HCT116 (cell line): ENCODE measurements at regions not wholly inside any gene's neighbourhood (a gene's known extent, or its start where the extent isn't known, plus 50 kb on each side); places are given as distances from the start of the nearest gene placed in this dataset.

Experiments used
- ATAC-seq: fragments of 200-7000 bp; cut with Tn5 transposase; 2 replicates; pipeline ENCODE4 v1.9.1; 2020; ENCODE audit warnings: mild to moderate bottlenecking, moderate library complexity
- BruUV-seq: library from RNA; stranded (reverse); fragments of 400-500 nt; replicated peaks from 2 replicates; lab custom pipeline; 2021; lab: Mats Ljungman, UMichigan
- CTCF ChIA-PET: fragments of 300-600 bp; sonication (Branson Sonifier 250); formaldehyde crosslinking; loops from one replicate; lab custom pipeline; 2021; ENCODE audit warnings: antibody characterized with exemption; lab: Charles Lee
- POLR2A ChIA-PET: fragments of 300-600, 350-600 bp; sonication (Branson Sonifier 250); formaldehyde crosslinking; loops from one replicate; lab custom pipeline; 2021; ENCODE audit warnings: antibody characterized with exemption; lab: Charles Lee
- RAD21 ChIA-PET, 2 experiments: fragments of 300-600 bp; sonication (Branson Sonifier 250); formaldehyde crosslinking; loops; one replicate each; lab custom pipeline; 2023; ENCODE audit warnings: low total read pairs in 2 of 2; ENCODE audit not compliant: uncharacterized antibody in 2 of 2, unreplicated experiment in 2 of 2, low non-redundant PET in 1 of 2; lab: Charles Lee
- DNase-seq: peaks from one replicate; pipeline ENCODE4 v3.0.0-alpha.2; 2010; ENCODE audit warnings: low read depth, low spot score
- H2AFZ ChIP-seq: fragments of 200-600 bp; shearing (Covaris generic), sonication (generic); 2 replicates; pipeline ENCODE4 v1.6.1; 2017; ENCODE audit warnings: low read depth, mixed run types, mixed read lengths, antibody characterized with exemption, low read length; ENCODE audit not compliant: poor library complexity, severe bottlenecking
- H3K27ac ChIP-seq: 2 replicates; pipeline ENCODE4 v1.5.1; 2012; ENCODE audit warnings: low read depth, low read length
- H3K27me3 ChIP-seq: fragments of 200-600 bp; sonication (generic); 2 replicates; pipeline ENCODE4 v1.6.1; 2016; ENCODE audit warnings: mixed run types, low read length, mixed read lengths; ENCODE audit not compliant: insufficient read depth
- H3K36me3 ChIP-seq, 2 experiments: fragments of 200-500 bp in 1 of 2; fragments of 200-600 bp in 1 of 2; sonication (Bioruptor generic) in 1 of 2; sonication (generic) in 1 of 2; 2 replicates each; pipeline versions ENCODE4 v1.5.1 to v1.6.1; 2014 to 2016; ENCODE audit warnings: low read length in 2 of 2, inconsistent platforms in 1 of 2, mixed read lengths in 1 of 2, mixed run types in 1 of 2; ENCODE audit not compliant: insufficient read depth in 2 of 2, control insufficient read depth in 1 of 2
- H3K4me1 ChIP-seq, 2 experiments: fragments of 200-600 bp in 1 of 2; sonication (generic) in 1 of 2; 2 replicates each; pipeline versions ENCODE4 v1.5.1 to v1.6.1; 2012 to 2017; ENCODE audit warnings: low read length in 2 of 2, inconsistent platforms in 1 of 2, mild to moderate bottlenecking in 1 of 2, mixed read lengths in 1 of 2, mixed run types in 1 of 2, moderate library complexity in 1 of 2; ENCODE audit not compliant: insufficient read depth in 2 of 2, control insufficient read depth in 1 of 2
- H3K4me2 ChIP-seq: fragments of 200-600 bp; sonication (generic); 2 replicates; pipeline ENCODE4 v1.6.1; 2017; ENCODE audit warnings: mixed run types, low read length, mixed read lengths
- H3K4me3 ChIP-seq, 2 experiments: fragments of 200-600 bp in 1 of 2; sonication (generic) in 1 of 2; replicated peaks in 1 of 2; 2 replicates each; pipeline ENCODE4 v1.5.1; 2011 to 2016; ENCODE audit warnings: low read length in 2 of 2, control low read depth in 1 of 2, low read depth in 1 of 2, mild to moderate bottlenecking in 1 of 2, mixed read lengths in 1 of 2, mixed run types in 1 of 2
- H3K79me2 ChIP-seq: fragments of 200-600 bp; sonication (generic); 2 replicates; pipeline ENCODE4 v1.6.1; 2017; ENCODE audit warnings: mild to moderate bottlenecking, mixed run types, low read length, moderate library complexity, mixed read lengths; ENCODE audit not compliant: insufficient read depth
- H3K9ac ChIP-seq: fragments of 200-600 bp; sonication (generic); 2 replicates; pipeline ENCODE4 v1.6.1; 2016; ENCODE audit warnings: low read length, mixed read lengths
- H3K9me2 ChIP-seq: fragments of 200-600 bp; sonication (generic), shearing (Covaris generic); 2 replicates; pipeline ENCODE4 v1.6.1; 2017; ENCODE audit warnings: mixed run types, mild to moderate bottlenecking, moderate library complexity; ENCODE audit not compliant: insufficient read depth
- H3K9me3 ChIP-seq, 2 experiments: fragments of 200-500 bp in 1 of 2; fragments of 200-600 bp in 1 of 2; sonication (Bioruptor generic) in 1 of 2; sonication (generic) in 1 of 2; 2 replicates each; pipeline ENCODE4 v1.6.1; 2014 to 2017; ENCODE audit warnings: low read length in 2 of 2, mixed read lengths in 2 of 2, inconsistent platforms in 1 of 2, low read depth in 1 of 2, mild to moderate bottlenecking in 1 of 2, mixed run types in 1 of 2, moderate library complexity in 1 of 2; ENCODE audit not compliant: control insufficient read depth in 1 of 2, insufficient read depth in 1 of 2
- H4K20me1 ChIP-seq: fragments of 200-600 bp; sonication (generic), shearing (Covaris generic); 2 replicates; pipeline ENCODE4 v1.6.1; 2017; ENCODE audit warnings: mixed run types, mild to moderate bottlenecking, moderate library complexity; ENCODE audit not compliant: insufficient read depth
- ATF3 ChIP-seq: IDR thresholded peaks from 2 replicates; pipeline ENCODE4 v1.6.1; 2012
- CTCF ChIP-seq, 3 experiments: fragments of 200-600 bp in 1 of 3; sonication (generic) in 1 of 3; IDR thresholded peaks in 2 of 3; conservative IDR thresholded peaks in 1 of 3; 2 replicates each; pipeline ENCODE4 v1.5.1; 2012 to 2017; ENCODE audit warnings: low read depth in 2 of 3, low read length in 2 of 3, antibody characterized with exemption in 1 of 3, borderline replicate concordance in 1 of 3, control low read depth in 1 of 3, mild to moderate bottlenecking in 1 of 3, mixed read lengths in 1 of 3, mixed run types in 1 of 3, moderate library complexity in 1 of 3; ENCODE audit not compliant: insufficient read depth in 1 of 3
- ELF1 ChIP-seq: IDR thresholded peaks from 2 replicates; pipeline ENCODE4 v1.6.1; 2012; ENCODE audit warnings: low read depth, borderline replicate concordance
- EZH2 ChIP-seq: fragments of 200-600 bp; sonication (generic); IDR thresholded peaks from 2 replicates; pipeline ENCODE4 v1.6.1; 2017; ENCODE audit warnings: antibody characterized with exemption, mixed run types
- JUND ChIP-seq: IDR thresholded peaks from 2 replicates; pipeline ENCODE4 v1.6.1; 2012
- POLR2AphosphoS5 ChIP-seq: IDR thresholded peaks from 2 replicates; pipeline ENCODE4 v1.6.1; 2011; ENCODE audit warnings: mild to moderate bottlenecking, low read depth, low read length, moderate library complexity
- RAD21 ChIP-seq: IDR thresholded peaks from 2 replicates; pipeline ENCODE4 v1.6.1; 2012; ENCODE audit warnings: low read depth, mild to moderate bottlenecking
- intact Hi-C: fragments of 100-400 bp; cut with micrococcal nuclease; formaldehyde crosslinking; loops from 2 replicates; pipeline ENCODE4 v1.10.0; 2022

DNA sequence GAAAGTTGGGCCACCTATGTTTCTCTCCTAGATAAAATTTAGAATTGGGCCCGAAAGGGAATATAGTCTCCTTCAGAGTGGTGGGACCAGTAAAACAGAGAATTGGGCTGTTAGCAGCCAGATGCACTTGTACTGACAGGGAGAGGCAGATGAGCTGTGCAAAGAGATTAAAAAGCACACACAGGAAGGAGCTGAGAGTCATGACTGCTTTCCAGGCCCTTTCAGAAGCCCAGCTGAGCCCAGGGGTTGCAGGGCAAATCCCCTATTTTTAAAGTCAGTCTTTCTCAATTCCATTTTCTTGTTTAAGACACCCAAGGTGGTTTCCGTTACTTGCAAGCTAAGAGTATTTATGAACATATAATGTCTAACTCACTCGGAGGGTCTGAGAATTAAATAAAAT, 130.4 kb downstream of the PRELID2 start (continued):
- no peak for TF ChIP-seq JUND
- TF ChIP-seq EZH2 = no peak

GRCh38 chr5:145703856-145704255, 131.3 kb downstream of the PRELID2 start:
- Histone ChIP-seq H3K4me1 (no peaks in the 10 kb centered on the region), H3K9me3 (no peaks in the 10 kb centered on the region), H3K27me3 (no peaks in the 10 kb centered on the region)
- POLR2A ChIA-PET = no interaction called here
- intact Hi-C loops = loop anchor here (5.0 kb wide), 1 partner anchor 183 kb away; no protein-coding TSS in a partner anchor
- TF ChIP-seq ATF3 (no peak), ELF1 (no peak), POLR2AphosphoS5 (no peak)
- TF ChIP-seq, all 23 proteins: peak for 0
- no peak overlapping the region for H2AFZ ChIP-seq
- H3K4me3 ChIP-seq = no peak overlapping the region
- H3K4me2 ChIP-seq = no peak overlapping the region
- no peaks in the 10 kb centered on the region for H3K36me3 ChIP-seq
- no peaks in the 10 kb centered on the region for H4K20me1 ChIP-seq
- ATAC-seq (no peak), DNase-seq (no peak)
- no peak overlapping the region for H3K9ac ChIP-seq
- no peaks in the 10 kb centered on the region for H3K9me2 ChIP-seq
- no peaks in the 10 kb centered on the region for H3K79me2 ChIP-seq
- no peak overlapping the region for H3K27ac ChIP-seq
- RAD21 ChIA-PET = no interaction called here
- no TSS peak for BruUV-seq
- CTCF ChIA-PET = interaction anchor here (1.1 kb wide), 1 partner anchor 122 kb away, joined by 3 read pairs; no protein-coding TSS in a partner anchor

DNA sequence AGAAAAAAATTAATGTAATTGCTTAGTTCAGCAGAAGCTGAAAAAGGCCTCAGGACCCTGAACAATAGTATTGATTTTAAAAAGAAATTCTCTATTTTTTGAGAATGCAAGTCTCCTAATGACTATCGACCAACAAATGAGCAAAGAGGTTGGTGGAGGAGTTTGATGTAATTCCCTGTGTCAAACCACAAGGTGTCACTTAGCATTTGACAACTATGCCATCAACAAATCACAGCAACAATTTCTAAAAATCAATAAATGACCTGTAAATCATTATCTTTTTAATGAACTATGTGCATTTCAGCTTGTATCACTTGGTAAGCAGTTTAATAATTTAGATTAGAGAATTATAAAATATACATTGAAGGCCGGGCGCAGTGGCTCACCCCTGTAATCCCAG, 133.7 kb downstream of the PRELID2 start:
- Histone ChIP-seq H2AFZ (no peak overlapping the region), H3K36me3 (no peaks in the 10 kb centered on the region), H3K27ac (no peak overlapping the region), H3K9ac (no peak overlapping the region), H3K4me1 (peaks cover 0 to 6% of the 10 kb centered on the region in 2 experiments; a peak in 2 of 4 replicates)
- POLR2A ChIA-PET = no interaction called here
- no TSS peak for BruUV-seq
- TF ChIP-seq CTCF (IDR thresholded peaks at IDR 0.05 in 2 of 3, conservative IDR thresholded peaks at IDR 0.05 in 1 of 3; ENCODE audit: borderline replicate concordance in 1 of 3, insufficient read depth in 1 of 3, low read depth in 2 of 3, low read length in 2 of 3) (peak in 2 of 3 experiments; percentile 19 to 25; a peak in 1 of 6 replicates), ELF1 (no peak), RAD21 (peak; percentile 36; the same call in 1 of the 2 replicates)
- TF ChIP-seq, all 23 proteins: peak for 2
- Histone ChIP-seq H3K9me3 (no peaks in the 10 kb centered on the region), H3K9me2 (no peaks in the 10 kb centered on the region), H3K79me2 (no peaks in the 10 kb centered on the region), H3K4me3 (no peak overlapping the region), H4K20me1 (0 out of 2 replicates have a peak, but pooled peaks cover 3% of the 10 kb centered on the region), H3K27me3 (no peaks in the 10 kb centered on the region), H3K4me2 (no peak overlapping the region)
- CTCF ChIA-PET = no interaction called here
- ATAC-seq = no peak
- intact Hi-C loops = loop anchor here (2.0 to 5.0 kb wide), 2 partner anchors 123 to 186 kb away; no protein-coding TSS in a partner anchor
- no peak for DNase-seq
- RAD21 ChIA-PET = no interaction called here
